HG02588 (cell line): ENCODE measurements at regions not wholly inside any gene's neighbourhood (a gene's known extent, or its start where the extent isn't known, plus 50 kb on each side); places are given as distances from the start of the nearest gene placed in this dataset.

Experiments used
- ATAC-seq: cut with Tn5 transposase; IDR thresholded peaks from one replicate; pipeline ENCODE4 v1.9.1; 2021; ENCODE audit warnings: mild to moderate bottlenecking, moderate library complexity; ENCODE audit not compliant: unreplicated experiment

GRCh38 chr3:59311231-59311630, 261.4 kb upstream of the CFAP20DC start:
- ATAC-seq, result no peak

GRCh38 chr3:59310736-59311135, 260.9 kb upstream of the CFAP20DC start:
- ATAC-seq, result no peak

- no peak for ATAC-seq
Measured at GRCh38 chr3:59308684-59309083, 258.9 kb upstream of the CFAP20DC start.

GRCh38 chr3:59308001-59308400, 258.2 kb upstream of the CFAP20DC start:
- no peak for ATAC-seq

- ATAC-seq, result no peak
Measured at GRCh38 chr3:59306436-59306835, 256.6 kb upstream of the CFAP20DC start.

- no peak for ATAC-seq
Measured at GRCh38 chr3:59304296-59304695, 254.5 kb upstream of the CFAP20DC start.

GRCh38 chr3:59303452-59303851, 253.6 kb upstream of the CFAP20DC start:
- no peak for ATAC-seq

GRCh38 chr3:59302442-59302841, 252.6 kb upstream of the CFAP20DC start:
- ATAC-seq, result no peak

- no peak for ATAC-seq
Measured at GRCh38 chr3:59300733-59301132, 250.9 kb upstream of the CFAP20DC start.

- no peak for ATAC-seq
Measured at GRCh38 chr3:59299561-59299960, 249.7 kb upstream of the CFAP20DC start.

GRCh38 chr3:59290358-59290757, 240.5 kb upstream of the CFAP20DC start:
- no peak for ATAC-seq

GRCh38 chr3:59289831-59290230, 240.0 kb upstream of the CFAP20DC start:
- no peak for ATAC-seq

GRCh38 chr3:59288951-59289350, 239.1 kb upstream of the CFAP20DC start:
- no peak for ATAC-seq

- ATAC-seq, result no peak
Measured at GRCh38 chr3:59286791-59287531, 237.1 kb upstream of the CFAP20DC start.

- ATAC-seq, result no peak
Measured at GRCh38 chr3:59285560-59285959, 235.7 kb upstream of the CFAP20DC start.

GRCh38 chr3:59284926-59285325, 235.1 kb upstream of the CFAP20DC start:
- no peak for ATAC-seq

GRCh38 chr3:59280113-59280512, 230.3 kb upstream of the CFAP20DC start:
- no peak for ATAC-seq

GRCh38 chr3:59277816-59278215, 228.0 kb upstream of the CFAP20DC start:
- ATAC-seq, result no peak

GRCh38 chr3:59277201-59277600, 227.4 kb upstream of the CFAP20DC start:
- no peak for ATAC-seq

- no peak for ATAC-seq
Measured at GRCh38 chr3:59273976-59274375, 224.2 kb upstream of the CFAP20DC start.

GRCh38 chr3:59271971-59272370, 222.1 kb upstream of the CFAP20DC start:
- no peak for ATAC-seq

GRCh38 chr3:59270921-59271320, 221.1 kb upstream of the CFAP20DC start:
- ATAC-seq, result no peak

GRCh38 chr3:59270209-59270608, 220.4 kb upstream of the CFAP20DC start:
- no peak for ATAC-seq
